Chondrocyte (in vitro differentiated cells): ENCODE measurements at regions not wholly inside any gene's neighbourhood (a gene's known extent, or its start where the extent isn't known, plus 50 kb on each side); places are given as distances from the start of the nearest gene placed in this dataset.
A peak's percentile ranks its signal among the peaks of the same experiment; 100 is the strongest.

ENCODE experiments used
- DNase-seq: peaks from one replicate; pipeline ENCODE4 v3.0.0; 2021; ENCODE audit warnings: mixed read lengths, low spot score
- H3K27ac Mint-ChIP-seq: one replicate; pipeline ENCODE4 v1.8.0; 2021; ENCODE audit warnings: mild to moderate bottlenecking, moderate library complexity, mixed read lengths; ENCODE audit not compliant: unreplicated experiment
- H3K27me3 Mint-ChIP-seq: 2 replicates; pipeline ENCODE4 v1.8.0; 2021; ENCODE audit warnings: low read depth, mixed read lengths
- H3K36me3 Mint-ChIP-seq: 2 replicates; pipeline ENCODE4 v1.8.0; 2021; ENCODE audit warnings: low read depth, mixed read lengths
- H3K4me1 Mint-ChIP-seq: 2 replicates; pipeline ENCODE4 v1.8.0; 2021; ENCODE audit warnings: low read depth, mild to moderate bottlenecking, mixed read lengths
- H3K4me3 Mint-ChIP-seq: one replicate; pipeline ENCODE4 v1.8.0; 2021; ENCODE audit warnings: mild to moderate bottlenecking, moderate library complexity, mixed read lengths; ENCODE audit not compliant: unreplicated experiment
- H3K9me3 Mint-ChIP-seq: 2 replicates; pipeline ENCODE4 v1.8.0; 2021; ENCODE audit warnings: low read depth, mixed read lengths
- CTCF ChIP-seq: fragments of 200-600 bp; sonication (generic); IDR thresholded peaks from 2 replicates; pipeline ENCODE4 v1.5.0; 2021; ENCODE audit warnings: antibody characterized with exemption, mild to moderate bottlenecking, moderate library complexity

- H3K4me1 Mint-ChIP-seq: no peaks in the 10 kb centered on the region
- peaks cover 21% of the 10 kb centered on the region for H3K27me3 Mint-ChIP-seq
- H3K27ac Mint-ChIP-seq: no peak overlapping the region
- H3K36me3 Mint-ChIP-seq: no peaks in the 10 kb centered on the region
- DNase-seq: peak; percentile 80
- TF ChIP-seq CTCF: no peak
- H3K4me3 Mint-ChIP-seq: no peak overlapping the region
- H3K9me3 Mint-ChIP-seq: peaks cover 4% of the 10 kb centered on the region
Observed at GRCh38 chr6:170186006-170186935, 104.6 kb downstream of the DLL1 start.

- DNase-seq: no peak
- Mint-ChIP-seq H3K27ac (no peak overlapping the region), H3K36me3 (no peaks in the 10 kb centered on the region), H3K4me1 (no peaks in the 10 kb centered on the region), H3K4me3 (no peak overlapping the region), H3K9me3 (peaks cover 4% of the 10 kb centered on the region), H3K27me3 (peaks cover 26% of the 10 kb centered on the region)
- no peak for TF ChIP-seq CTCF
Observed at GRCh38 chr6:170185175-170185978, 105.5 kb downstream of the DLL1 start.

- no peaks in the 10 kb centered on the region for H3K36me3 Mint-ChIP-seq
- H3K9me3 Mint-ChIP-seq: peaks cover 4% of the 10 kb centered on the region
- H3K4me3 Mint-ChIP-seq: no peak overlapping the region
- no peak overlapping the region for H3K27ac Mint-ChIP-seq
- DNase-seq: no peak
- TF ChIP-seq CTCF: no peak
- H3K27me3 Mint-ChIP-seq: peaks cover 24% of the 10 kb centered on the region
- H3K4me1 Mint-ChIP-seq: no peaks in the 10 kb centered on the region
Observed at GRCh38 chr6:170184316-170184715, 106.6 kb downstream of the DLL1 start.

GRCh38 chr6:170183521-170183920 is 107.4 kb downstream of the DLL1 start:
- no peaks in the 10 kb centered on the region for H3K4me1 Mint-ChIP-seq
- peaks cover 4% of the 10 kb centered on the region for H3K9me3 Mint-ChIP-seq
- DNase-seq: no peak
- H3K27ac Mint-ChIP-seq: no peak overlapping the region
- H3K27me3 Mint-ChIP-seq: peaks cover 28% of the 10 kb centered on the region
- H3K36me3 Mint-ChIP-seq: no peaks in the 10 kb centered on the region
- TF ChIP-seq CTCF: no peak
- H3K4me3 Mint-ChIP-seq: no peak overlapping the region

- no peaks in the 10 kb centered on the region for H3K36me3 Mint-ChIP-seq
- no peak for DNase-seq
- peaks cover 4% of the 10 kb centered on the region for H3K9me3 Mint-ChIP-seq
- no peak overlapping the region for H3K4me3 Mint-ChIP-seq
- no peak overlapping the region for H3K27ac Mint-ChIP-seq
- TF ChIP-seq CTCF: no peak
- H3K27me3 Mint-ChIP-seq: peaks cover 28% of the 10 kb centered on the region
- H3K4me1 Mint-ChIP-seq: no peaks in the 10 kb centered on the region
Observed at GRCh38 chr6:170182781-170183120, 108.1 kb downstream of the DLL1 start.
